Umbilical cord (tissue), 1 donor: ENCODE measurements at regions not wholly inside any gene's neighbourhood (a gene's known extent, or its start where the extent isn't known, plus 50 kb on each side); places are given as distances from the start of the nearest gene placed in this dataset.

ENCODE experiments used
- DNase-seq: peaks from one replicate; pipeline ENCODE4 v3.0.0-alpha.2; 2015; ENCODE audit warnings: low spot score

DNA sequence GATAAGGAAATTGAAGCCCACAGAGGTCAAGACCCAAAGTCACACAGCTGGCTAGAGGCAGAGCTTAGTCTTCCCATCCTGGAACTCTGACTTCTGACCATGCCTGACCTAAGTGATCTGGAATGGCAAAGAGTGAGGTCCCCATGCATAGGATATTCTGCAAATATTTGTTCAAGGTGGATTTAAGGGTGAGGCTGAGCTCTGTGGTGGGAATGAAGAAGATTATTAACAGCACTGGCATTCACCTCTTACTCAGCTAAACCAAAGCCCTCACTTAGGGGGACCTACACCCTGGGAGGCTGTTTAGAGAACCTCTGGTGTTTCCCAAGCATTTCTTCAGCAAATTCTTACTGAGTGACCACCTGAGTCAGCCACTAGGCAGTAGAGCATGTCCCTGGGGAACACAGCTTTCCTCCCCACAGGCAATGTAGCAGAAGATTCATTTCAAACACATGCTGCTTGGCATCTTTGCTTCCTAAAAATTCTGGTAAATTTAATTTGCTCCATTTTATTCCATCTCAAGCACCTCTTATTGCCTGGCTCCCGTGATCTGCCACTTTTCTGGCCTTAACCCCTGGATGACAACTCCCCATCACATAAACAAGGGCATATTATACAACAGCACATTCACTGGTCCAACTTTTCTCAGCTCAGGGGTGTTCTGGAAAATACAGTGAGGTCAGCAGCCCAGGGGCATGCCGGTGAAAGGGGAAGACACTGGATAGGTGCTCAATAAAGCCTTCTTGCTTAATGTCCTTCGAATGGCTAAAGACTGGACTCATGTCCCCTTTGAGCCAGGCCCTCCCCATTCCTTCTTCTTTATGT is 176.0 kb downstream of the ABHD5 start:
- no peak for DNase-seq

DNA sequence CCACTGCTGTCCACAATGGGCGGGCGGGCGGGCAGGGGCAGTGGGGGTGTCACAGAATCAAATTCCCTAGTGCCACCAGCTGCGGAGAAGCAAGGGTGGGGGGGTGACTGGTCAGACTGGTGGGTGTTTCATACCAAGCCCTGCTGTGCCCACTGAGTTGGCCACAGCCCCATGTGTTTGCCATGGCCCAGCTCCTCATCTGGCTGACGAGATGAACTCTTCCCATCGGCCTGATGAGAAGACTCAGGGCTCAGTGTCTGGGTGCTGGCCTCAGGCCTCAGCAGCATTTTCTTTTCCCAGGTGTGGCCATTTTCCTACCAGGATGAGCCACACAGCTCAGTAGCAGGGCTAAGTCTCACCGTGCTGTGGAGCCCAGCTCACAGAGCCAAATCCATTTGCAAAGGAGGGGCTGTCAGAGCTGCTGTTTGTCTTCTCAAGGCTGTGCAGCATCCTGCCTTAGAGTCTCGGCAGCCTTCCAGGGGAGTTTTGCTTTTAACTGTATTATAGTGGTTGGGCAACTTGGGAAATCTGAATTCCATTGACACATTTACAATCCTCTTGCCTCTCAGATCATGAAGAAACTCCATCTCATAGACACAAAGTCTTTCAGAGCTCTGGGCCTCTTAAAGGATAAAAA is 176.8 kb downstream of the ABHD5 start:
- peak; percentile 93 for DNase-seq

DNA sequence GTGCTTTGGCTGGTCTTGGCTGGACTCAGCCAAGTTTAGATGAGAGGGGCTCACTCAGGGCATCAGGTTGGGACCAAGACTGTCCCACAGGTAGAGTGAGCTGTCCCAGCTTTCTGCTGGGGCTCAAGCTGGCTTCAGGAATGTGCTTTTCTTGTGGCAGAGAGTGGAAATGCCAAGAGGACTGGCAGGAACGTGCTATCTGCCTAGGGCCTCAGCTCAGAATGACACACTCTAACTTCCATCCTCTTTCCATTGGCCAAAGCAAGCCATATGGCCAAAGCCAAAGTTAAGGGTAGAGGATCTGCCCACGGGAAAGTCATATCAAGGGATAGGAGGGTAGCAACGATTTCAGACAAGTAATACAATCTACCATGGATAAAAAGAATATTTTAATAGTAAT is 178.8 kb downstream of the ABHD5 start:
- no peak for DNase-seq

DNA sequence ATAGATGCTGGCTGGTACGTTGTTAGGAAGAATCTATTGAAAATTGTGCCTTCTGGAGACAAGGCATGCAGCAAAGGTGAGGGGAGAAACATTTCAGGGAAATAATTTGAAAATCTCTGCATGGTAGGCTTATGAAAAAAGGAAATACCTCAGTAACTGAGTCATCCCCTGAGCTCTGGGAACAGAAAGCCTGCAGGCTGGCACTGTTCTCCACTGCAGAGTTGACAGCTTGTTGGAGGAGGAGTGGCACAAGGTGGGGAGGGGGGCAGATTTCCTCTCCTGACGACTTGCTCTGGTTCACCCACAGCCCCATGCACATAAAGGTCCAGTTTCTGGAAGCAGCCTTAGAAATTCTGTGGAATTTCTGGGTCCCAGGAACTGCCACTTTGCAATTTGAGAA is 179.4 kb downstream of the ABHD5 start:
- DNase-seq: peak; percentile 81

DNA sequence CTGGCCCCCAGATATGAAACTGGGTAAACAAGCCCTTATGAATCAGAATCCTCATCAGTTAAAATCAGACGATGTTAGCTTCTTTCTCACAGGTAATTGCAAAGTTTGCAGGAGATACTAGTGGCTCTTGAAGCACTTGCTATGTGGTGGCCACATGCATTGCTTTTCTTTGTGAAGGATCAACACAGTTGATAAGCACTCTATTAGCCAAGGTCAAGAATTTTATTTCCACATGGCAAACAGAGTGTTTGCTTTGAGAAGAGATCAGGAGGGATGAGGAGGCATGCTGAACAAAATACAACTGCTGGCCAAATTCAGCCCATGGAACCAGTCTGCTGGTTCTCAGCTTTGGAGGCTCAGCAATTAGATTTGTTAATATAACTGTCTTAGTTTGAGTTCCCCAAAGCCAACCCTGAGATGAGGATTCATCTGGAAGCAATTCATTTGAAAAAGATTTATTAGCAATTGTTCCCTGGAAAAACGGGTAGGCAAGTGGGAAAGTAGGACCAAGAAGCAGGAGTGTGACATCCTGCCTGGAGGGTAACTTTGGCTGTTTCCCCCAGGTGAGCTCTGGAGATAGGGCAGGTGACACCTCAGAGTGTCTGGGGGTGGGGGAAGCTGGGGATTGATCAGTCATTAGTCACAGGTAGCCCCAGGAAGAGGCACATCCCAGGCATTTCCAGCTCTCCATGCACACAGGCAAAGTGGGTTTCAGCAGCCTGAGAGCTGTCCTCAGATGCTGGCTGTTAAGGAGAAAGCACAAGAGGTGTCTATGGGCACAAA is 180.3 kb downstream of the ABHD5 start:
- DNase-seq: no peak

DNA sequence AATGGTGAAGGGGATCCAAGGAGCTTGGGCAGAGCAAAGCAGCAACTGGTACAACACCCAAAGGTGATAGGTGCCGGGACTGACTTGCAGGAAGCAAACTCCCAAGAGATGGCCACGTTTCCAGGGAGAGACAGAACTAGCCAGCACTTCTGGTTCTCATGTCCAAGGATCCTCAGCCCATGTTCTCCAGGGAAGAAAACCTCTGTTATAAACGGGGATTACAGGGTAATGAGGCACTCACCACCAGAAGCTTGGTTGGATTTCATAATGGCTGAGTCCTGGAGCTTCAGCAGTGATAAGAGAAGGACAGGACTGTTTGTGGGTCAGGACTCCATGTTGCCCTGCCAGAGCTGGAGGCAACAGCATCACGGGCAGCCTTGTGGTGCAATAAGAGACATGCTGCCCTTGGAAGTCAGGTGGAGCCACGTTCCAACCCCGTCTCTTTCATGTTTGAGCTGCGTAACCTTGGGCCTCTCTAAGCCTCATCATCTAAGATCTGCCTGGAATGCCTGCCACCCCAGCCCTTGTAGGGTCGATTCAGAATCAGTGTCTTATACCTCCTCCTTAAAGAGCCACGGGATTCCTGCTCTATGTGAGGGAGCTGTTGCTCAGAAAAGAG is 181.0 kb downstream of the ABHD5 start:
- DNase-seq: no peak

DNA sequence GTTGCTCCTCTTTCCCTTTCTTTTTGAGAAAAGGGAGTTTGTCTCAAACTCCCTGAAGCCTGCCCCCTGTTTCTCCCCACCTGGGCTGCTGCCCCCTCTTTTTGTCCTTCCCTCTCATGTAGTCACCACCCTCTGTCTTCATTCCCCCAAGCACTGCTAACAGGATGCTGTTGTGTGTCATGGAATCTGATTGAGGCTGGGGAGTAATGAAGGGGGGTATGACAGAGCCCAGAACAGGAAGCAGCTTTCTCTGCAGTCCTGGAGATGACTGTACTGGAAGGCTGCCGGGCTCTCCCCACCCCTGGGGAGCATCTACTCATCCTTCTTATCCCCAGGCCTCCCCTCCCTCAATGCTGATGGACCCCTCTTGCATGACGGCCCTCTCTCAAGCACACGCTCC is 181.6 kb downstream of the ABHD5 start:
- peak; percentile 84 for DNase-seq

DNA sequence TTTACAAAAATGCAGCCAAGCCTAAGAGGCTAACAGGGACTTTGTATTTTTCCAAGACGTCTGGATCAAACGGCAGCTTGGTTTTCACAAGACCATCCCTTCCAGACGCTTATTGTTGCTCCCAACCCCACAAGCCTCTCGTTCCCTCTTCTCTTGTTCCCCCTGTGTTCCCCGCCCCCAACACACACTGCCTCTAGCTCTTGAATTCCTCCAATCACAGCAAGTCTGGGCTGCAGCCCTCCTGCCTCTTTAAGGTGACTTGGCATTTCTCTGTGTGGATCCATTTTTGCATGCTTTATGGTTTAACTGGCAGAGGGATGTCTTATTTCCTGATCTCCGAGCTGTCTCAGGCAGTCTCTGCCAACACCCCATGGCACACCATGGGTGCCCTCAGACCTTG is 182.2 kb downstream of the ABHD5 start:
- DNase-seq: peak; percentile 52

DNA sequence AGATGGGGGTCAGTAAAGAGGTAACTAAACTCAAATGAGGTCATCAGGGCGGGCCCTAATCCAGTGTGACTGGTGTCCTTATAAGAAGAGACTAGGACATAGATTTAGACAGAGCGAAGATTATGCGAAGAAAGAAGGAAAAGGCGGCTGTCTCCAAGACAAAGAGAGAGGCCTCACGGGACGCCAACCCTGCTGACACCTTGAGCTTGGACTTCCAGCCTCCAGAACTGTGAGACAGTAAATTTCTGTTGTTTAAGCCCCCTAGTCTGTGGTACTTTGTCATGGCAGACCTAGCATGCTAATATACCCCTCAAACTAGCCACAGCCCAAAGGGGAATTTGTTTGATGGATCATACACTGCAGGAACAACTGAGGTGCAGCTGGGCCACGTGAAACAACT is 183.0 kb downstream of the ABHD5 start:
- DNase-seq: no peak

DNA sequence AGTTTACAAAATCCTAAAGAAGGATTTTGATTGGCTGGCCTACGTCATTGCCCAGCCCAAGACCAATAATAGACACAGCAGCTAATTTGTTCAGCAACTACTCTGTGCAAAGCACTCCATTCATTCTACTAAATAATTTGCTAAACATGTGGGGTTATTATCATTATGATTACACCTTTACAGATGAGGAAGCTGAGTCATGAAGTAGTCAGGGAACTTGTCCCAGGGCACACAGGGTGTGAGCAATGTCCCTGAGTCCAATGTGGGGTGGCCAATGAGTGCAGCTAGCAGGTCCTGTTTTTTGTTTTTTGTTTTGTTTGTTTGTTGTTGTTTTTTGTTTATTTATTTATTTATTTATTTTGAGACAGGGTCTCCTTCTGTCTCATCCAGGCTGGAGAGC is 183.6 kb downstream of the ABHD5 start:
- no peak for DNase-seq

DNA sequence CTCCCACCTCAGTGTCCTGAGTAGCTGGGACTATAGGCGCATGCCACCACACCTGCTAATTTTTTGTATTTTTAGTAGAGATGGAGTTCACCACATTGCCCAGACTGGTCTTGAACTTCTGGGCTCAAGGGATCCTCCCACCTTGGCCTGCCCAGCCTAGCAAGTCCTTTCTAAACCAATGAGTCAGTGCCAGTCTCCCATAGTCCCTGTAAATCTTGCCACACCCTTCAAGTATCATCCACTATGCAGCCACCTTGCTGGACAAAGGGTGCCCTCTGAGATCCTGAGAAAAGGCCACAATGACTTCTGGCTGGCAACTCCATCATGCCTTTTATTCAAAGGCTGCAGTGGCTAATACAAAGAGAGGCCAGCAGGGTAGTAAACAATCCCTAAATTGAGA is 184.0 kb downstream of the ABHD5 start:
- DNase-seq: no peak

DNA sequence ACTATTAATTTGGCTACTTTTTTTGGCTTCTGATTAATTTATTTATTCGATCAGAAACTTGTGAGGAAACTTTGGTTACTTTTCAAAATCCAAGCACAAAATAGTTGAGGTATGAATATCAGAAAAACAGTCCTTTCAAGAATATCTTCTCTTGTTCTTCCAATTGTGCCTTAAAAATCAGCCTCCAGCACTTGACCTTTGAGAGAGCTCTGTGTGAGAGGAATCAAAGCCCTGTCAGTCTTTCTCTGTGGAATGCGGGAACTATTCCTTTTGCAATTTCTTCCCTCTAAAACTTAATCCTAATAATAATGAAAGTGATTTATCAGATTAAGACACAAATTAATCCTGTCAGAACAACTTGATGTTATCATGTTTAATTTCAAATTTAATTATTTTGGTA is 185.9 kb downstream of the ABHD5 start:
- DNase-seq: no peak

DNA sequence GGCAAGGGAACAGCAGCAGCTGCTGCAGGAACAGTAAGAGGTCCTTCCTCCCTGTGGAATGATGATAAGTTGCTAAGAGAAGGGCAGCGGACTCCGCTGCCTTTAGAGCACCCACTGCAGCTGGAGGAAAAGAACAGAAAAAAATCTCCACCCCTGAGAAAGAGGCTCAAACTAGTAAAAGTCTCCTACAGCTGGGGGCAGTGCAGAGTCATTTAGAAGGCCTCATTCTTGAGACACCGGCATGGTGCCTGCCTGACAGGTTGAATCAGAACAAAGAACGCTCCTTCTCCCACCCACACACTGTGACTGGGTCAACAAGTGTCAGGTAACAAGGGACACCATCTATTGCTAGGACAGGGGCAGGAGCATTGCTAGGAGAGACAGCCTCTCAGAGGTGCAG is 188.4 kb downstream of the ABHD5 start:
- DNase-seq: no peak

DNA sequence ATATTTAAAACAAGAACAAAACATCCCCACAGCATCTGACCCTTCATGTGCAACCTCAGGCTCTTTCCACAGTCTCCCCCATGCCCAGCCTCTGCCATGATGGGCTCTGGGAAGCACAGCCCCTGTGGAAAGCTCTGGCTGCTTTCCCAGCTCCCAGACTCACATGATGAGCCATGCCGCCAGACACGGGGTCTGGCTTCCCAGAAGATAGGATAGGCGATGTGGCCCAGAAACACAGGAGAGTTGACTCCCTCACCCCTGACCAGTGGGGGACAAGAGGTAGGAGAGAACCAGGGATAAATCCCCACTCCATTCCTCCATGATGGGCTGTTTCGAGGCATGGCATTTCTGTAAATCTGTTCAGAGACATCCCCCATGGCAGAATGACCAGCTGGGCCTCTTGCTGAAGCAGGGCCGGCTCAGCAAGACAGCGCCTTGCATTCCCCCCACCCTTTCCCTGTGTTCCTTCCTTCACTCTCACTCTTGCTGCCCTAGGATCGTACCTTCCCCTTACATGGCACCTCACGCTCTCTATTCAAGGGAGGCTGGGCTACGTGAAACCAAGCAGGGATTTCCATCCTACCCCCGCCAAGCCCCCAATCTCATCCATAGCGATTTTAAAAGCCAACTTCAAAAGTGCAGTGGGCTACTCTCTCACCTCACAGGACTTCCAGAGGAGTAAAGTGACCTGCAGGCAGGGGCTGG is 192.4 kb downstream of the ABHD5 start:
- DNase-seq: peak; percentile 56

DNA sequence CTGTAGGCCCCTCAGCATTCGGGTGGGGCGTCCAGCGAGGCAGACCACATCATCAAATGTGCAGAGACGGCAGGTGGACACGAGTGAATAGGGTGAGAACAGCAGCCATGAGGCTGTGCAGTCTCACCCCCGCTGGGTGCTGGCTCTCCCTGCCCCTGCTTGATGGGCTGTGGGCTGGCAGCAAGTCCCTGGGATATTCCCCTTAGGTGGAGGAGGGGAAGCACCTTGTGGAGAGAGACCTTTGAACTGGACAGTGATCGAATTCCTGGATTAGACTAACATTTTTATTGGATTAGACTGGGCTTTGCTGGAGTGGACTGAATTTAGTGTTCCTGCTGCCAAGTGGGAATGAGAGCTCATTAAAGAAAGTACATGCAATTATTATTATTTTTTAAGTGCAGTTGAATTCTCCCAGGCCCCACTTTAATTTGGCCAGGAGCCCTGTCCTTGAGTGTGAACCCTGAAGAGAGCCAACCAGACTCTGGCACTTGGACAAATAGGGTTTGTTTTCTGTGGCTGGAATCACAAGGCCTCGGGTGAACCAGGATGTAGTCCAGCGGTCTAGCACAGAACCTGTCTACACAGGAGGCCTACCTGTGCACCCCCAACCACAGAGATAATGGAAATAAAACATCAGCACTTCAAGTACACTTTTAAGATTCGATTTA is 193.1 kb downstream of the ABHD5 start:
- no peak for DNase-seq

DNA sequence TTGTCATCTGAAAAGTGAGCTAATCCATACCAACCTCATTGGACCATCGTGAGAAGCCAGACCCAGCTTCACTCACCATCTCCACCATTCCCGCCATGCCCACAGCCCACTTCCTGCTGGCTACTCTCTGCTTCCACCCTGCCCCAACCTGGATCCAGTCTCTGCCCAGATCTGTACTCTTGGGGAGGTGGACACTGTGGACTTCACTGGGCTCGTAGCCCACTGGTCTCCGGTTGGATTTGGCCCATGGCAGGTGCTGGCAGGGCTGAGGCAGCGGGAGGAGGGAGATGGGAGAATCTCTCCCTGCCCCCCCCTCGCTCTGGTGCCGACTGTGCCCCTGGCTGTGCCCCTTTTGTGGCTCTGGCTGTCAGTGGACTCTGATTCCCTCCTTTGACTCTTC is 193.8 kb downstream of the ABHD5 start:
- DNase-seq: no peak

DNA sequence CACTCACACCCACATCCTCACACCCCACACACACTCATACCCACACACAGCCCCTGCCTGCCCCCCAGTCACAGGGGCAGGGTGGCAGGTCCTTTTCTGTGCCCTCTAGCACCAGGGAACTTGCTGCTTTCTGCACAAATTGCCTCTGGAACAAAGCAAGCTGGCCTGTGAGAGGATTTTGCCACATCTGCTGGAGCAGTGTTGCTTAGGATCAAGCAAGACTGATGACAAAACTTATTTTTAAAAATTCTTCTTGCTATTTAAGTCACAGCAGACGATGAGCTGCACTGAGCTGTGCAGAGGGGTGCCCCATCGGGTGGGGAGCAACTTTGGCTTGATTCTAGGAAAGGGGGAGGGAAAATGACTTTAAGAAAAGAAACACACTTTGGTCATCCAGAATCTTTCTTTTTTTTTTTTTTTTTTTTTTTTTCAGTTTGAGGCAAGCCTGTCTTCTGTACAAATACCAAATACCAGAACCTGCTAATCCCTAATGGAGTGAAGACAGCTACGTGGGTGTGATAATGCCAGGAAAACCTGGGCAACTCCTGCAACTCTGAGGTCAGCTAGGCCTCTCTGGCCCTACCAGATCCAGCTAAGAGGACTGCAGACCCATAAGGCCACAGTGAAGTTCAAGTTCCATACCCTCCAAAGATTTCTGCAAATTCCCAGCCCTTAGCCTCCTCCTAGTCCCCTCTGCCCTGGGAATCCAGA is 195.3 kb downstream of the ABHD5 start:
- DNase-seq: peak; percentile 84

DNA sequence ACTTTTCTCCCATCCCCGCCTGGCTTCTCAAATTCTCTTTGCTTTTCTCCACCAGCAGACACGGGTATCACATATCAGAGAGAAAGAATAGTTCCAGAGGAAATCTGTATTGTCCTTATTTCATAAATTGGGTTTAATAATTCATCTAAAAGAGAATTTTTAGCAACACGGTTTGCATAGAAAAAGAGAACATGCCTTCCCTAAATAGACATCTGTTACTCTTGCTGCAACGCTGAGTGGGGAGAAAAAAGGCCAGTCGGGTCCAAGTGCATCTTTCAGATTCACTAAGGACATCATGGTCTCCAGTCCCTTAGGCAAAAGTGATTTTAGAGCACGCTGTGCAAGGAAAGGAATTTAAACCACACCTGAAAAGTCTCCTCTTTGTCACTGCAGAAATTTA is 201.3 kb downstream of the ABHD5 start:
- no peak for DNase-seq

DNA sequence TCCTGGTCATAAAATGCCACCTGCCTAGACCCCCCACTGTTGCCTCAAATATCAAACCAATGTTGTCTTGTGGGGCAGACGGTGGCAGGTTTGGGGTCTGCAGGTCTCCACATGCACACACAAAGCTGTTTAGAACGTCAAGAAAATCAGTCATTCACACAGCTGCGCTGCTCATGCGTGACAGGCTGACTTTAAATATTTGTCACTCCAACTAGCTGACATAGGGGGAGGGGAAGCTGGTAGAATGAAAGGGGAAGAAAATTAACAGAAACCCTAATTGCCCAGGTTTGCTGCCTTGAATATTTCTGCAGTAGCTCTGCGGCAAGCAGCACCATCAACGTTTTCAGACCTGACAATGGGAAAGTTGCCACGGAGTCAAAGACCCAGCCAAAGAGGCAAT is 201.8 kb downstream of the ABHD5 start:
- no peak for DNase-seq

DNA sequence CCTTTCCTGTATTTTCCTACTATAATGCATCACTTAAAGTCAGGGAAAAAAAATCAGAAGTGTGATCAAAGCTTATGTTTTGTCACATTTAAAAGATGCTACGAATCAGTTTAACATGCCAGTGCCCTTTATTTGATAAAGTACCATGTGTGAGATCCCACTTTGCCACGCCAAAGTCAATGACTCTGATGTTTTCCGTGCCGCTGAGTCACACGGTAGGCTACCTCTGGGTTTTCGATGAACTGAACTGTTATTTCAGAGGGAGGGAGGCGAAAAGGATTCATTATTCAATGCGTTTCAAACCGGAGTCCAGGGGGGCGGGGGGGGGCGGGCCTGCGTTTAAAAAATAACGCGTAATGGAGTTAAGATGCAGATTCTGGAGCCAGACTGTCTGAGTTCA is 203.0 kb downstream of the ABHD5 start:
- peak; percentile 18 for DNase-seq
